T-helper 1 cell treated with Interleukin-12 subunit alpha and Interleukin-12 subunit beta and Interleukin-4 antibody, amounts not matched to agents 30 ng/mL and 1 ng/mL, for 36 hours (primary cell): ENCODE measurements at regions not wholly inside any gene's neighbourhood (a gene's known extent, or its start where the extent isn't known, plus 50 kb on each side); places are given as distances from the start of the nearest gene placed in this dataset.

Source experiments
- intact Hi-C: fragments of 100-400 bp; cut with micrococcal nuclease; formaldehyde crosslinking; loops from one replicate; pipeline ENCODE4 v1.15.1; 2024

- intact Hi-C loops, result no loop called here
These were observed 350.9 kb downstream of the SMOC2 start for GRCh38 chr6:168791917-168792316.

DNA sequence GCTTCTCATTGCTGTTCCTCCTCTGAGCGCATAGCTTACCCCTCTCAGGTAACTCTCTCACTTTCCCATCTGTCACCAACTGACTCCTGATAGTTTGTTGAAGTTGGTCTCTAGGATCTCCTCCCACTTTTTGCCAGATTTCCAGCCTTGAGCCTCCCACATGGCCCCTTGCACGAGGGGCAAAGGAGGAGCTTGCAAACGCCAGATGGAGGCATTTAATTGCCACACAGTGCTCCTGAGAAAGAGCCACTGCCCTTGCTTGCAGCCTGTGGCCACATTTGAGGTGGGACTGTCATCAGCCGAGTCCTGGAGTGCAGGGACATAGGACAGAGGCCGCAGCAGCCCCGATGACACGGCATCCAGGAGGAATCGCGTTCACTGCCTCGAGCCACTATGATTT is 348.7 kb downstream of the SMOC2 start:
- intact Hi-C loops, result no loop called here

- intact Hi-C loops, result no loop called here
These were observed 344.9 kb downstream of the SMOC2 start for GRCh38 chr6:168785720-168786511.

- intact Hi-C loops, result no loop called here
These were observed 343.4 kb downstream of the SMOC2 start for GRCh38 chr6:168784426-168784825.

DNA sequence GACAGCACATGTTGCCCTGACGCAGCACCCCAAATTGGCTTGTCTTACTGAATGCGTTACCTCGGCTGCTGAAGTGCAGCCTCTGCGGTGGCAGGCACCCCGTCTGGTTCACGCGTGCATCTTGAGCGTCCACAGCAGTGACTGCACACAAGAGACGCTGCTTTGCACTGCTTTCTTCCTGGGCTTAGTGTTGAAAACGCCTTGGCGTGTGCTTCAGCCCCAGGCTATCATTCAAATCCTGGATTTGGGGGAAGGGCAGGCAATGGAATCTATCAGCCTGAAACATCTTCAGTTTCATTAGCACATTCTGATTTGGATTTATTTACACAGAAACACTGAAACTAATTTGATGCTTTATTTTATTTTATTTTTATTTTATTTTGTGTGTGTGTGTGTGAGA is 342.7 kb downstream of the SMOC2 start:
- intact Hi-C loops, result no loop called here

- intact Hi-C loops, result no loop called here
These were observed 341.3 kb downstream of the SMOC2 start for GRCh38 chr6:168782187-168782751.

DNA sequence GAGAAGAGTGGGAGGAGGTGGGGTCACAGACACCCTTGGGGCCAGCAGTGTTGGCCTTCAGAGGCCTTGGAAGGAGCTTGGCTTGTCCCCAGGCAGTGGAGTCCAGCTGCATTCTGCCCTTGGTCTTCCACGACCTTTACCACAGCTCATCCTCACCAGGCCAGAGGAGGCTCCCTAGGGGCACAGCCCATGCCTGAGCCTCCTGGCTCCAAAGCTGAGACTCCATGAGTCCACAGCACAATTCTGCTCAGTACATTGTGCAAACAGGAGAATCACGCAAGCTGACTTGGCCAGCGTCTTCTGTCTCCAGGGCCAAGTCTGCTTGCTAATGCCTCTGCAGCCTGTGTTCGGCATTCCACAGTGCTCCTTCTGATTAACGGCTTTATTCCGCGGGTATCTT is 337.2 kb downstream of the SMOC2 start:
- intact Hi-C loops, result no loop called here

DNA sequence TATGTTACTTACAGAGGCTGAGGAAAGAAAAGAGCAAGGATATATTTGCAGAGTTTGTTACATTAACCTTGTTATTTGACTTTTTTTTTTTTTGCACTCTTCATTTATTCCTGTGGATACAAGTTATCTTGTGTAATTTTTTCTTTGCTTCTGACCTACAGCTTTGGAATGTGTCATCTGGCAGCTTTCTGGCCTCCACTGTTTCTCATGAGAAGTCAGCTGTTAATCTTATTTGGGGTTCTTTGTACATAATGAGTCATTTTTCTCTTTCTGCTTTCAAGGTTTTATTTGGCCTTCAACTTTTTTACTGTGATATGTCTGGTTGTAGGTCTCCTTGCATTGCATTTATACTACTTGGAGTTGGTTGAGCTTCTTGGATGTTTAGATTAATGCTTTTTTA is 333.4 kb downstream of the SMOC2 start:
- intact Hi-C loops, result no loop called here

DNA sequence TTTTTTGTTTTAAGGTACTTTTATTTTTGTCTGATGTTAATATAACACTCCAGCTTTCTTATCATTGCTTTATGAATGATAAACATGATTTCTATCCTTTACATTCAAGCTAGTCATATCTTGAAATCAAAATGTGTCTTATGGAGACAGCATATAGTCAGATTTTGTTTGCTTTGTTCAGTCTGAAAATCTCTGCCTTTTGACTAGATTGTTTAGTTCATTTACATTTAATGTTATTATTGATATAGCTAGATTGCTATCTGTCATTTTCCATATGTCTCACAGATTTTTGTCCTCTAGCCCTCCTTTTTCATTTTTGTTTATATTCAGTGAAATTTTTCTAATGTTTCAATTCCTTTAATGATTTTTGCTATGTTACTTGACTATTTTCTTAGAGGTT is 332.8 kb downstream of the SMOC2 start:
- intact Hi-C loops, result no loop called here

- intact Hi-C loops, result no loop called here
These were observed 324.8 kb downstream of the SMOC2 start for GRCh38 chr6:168765752-168766151.

DNA sequence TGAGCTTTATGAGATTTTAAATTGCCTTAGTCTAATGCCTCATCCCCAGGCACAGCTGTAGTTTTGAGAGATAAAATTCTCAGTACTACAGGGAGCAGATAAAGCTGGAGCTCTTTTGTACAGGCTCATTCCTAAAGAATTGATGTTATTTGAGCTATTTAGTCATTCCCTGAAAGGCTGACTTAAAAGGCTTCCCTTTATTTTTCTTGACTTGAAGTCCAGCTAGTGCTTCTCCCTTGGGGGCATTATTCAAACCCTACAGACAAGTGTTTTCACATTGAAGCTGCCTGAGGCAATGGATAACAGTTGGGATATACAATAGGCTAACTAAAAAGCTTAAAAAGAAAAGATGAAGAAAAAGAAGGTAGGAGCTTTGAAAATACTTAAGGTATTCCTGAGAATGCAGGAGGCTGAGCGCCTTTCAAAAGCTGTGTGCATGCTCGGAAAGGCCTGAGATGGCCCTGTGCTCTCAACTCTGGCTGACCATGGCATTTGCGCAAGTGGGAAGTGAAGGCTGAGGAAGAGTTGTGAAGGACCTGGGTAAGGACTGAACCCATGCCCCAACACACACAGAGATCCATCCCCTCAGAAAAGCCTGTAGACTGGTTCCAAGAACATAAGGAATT is 315.1 kb downstream of the SMOC2 start:
- intact Hi-C loops, result no loop called here

- intact Hi-C loops, result no loop called here
These were observed 305.7 kb downstream of the SMOC2 start for GRCh38 chr6:168746643-168747042.

- intact Hi-C loops, result no loop called here
These were observed 305.0 kb downstream of the SMOC2 start for GRCh38 chr6:168746013-168746412.

- intact Hi-C loops, result no loop called here
These were observed 303.9 kb downstream of the SMOC2 start for GRCh38 chr6:168744861-168745260.

DNA sequence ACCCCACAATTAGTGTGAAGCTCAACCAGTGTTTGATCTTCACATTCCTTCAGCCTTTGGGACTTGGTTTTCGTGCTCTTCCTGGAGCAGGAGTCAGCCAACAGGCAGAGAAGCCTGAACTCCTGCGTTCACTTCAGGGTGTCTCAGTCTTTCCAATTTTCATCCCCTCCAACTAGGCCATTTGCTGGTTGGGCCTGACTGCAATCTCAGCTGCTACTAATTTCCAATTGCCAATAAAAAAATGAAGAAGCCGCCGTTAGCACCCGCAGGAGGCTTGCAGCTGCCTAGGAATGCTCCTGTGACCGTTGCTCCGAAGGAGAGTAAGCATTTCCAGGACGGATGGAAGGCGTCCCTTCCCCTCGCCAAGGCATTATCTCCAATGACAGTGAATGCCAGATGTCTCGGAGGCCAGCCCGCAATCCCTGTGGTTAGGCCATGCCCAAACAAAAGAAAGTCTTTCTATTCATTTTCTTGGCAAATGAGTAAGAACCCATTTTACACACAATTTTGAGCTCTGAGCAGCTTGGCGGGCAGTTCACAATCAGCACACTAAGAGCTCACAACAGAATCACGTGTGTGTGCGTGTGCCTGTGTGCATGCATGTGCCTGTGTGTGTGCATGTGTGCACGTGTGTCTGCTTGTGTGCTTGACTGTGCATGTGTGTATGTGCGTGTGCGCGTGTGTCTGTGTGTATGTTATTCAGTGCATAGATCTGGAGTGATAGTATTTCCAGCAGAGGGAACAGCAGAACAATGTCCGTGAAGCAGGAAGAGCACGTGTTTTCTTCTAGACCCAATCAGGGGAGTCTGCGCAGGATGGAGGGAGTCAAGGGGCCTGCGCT is 301.2 kb downstream of the SMOC2 start:
- intact Hi-C loops, result no loop called here

DNA sequence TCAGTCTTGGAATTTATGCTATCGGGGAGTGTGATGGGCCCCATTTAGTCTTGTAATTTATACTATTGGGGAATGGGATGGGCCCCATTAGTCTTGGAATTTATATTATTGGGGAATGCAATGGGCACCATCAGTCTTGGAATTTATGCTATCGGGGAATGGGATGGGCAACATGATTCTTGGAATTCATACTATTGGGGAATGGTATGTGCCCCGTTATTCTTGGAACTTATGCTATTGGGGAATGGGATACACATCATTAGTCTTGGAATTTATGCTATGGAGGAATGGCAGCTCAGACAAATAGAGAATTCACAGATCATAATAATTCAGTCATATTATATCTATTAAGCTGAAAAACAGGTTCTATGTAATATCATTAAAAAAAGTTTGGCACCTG is 300.3 kb downstream of the SMOC2 start:
- intact Hi-C loops, result no loop called here

DNA sequence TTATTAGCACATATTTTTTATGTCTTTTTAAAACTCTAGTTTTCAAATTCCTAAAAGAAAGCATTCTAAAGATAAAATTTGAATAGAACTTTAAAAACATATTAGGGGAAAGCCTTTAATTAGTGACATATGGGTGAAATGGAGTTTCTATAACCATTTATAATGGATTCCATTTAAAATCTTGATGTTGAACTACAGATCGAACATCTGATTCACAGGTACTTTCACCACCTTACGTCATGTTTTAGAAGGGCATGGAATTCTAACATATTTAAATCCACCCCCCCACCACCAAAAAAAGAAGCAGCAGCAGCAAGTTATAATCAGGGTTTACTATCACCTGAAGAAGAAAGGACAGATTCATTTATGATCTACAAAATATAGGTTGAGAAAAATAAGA is 298.4 kb downstream of the SMOC2 start:
- intact Hi-C loops, result no loop called here

DNA sequence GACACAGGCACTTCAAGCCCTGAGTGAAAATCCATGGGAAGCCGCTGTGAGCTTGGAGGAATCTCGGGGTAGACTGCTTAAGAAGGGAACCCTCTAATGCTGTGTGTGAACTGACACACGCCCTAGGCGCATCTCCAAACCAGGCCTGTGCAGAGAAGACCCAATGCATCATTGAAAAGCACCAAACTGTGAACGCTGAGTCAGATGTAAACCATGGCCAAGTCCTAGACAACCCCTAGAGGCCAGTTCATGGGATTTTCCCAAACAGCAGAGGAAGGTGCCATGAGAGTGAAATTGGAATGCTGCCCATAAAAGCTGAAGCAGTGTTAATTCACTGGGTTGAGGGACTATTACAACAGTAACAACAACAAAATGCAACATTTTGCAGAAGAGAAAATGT is 296.5 kb downstream of the SMOC2 start:
- intact Hi-C loops, result no loop called here

DNA sequence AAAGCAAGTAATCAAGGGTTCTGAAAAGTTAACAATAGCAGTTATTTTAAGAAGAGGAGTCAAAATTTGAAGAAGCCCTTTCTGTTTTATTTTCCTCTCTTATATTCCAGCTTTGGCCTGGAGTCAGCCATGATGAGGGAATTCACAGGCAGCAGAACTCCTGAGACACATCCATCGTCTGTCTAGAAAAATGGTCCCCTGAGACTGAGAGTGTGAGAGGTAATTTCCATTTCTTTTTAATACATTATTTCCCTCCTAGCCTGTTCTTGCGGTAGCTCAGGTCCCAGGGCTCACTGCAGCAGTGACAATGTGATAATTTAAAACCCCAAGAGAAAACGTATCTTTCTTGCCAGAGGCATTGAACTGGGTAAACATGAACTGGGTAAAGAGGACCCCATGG is 296.0 kb downstream of the SMOC2 start:
- intact Hi-C loops, result no loop called here

DNA sequence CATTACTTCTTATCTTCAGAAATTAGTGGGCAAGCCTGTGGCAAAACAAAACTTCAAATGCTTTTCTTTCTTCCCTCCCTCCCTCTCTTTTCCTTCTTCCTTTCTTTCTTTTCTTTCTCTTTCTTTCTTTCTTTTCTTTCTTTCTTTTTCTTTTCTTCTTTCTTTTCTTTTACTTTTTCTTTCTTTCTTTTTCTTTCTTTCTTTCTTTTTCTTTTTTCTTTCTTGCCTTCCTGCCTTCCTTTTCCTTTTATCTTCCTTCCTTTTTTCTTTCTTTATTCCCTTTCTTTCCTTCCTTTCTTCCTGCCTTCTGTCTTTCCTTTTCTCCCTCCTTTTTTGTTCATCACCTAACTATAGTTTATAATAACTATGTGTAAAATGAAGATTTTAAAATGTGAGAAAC is 295.1 kb downstream of the SMOC2 start:
- intact Hi-C loops, result no loop called here

GRCh38 chr6:168735268-168735949 is 294.4 kb downstream of the SMOC2 start:
- intact Hi-C loops, result no loop called here
